GM19455 (cell line): ENCODE measurements at regions not wholly inside any gene's neighbourhood (a gene's known extent, or its start where the extent isn't known, plus 50 kb on each side); places are given as distances from the start of the nearest gene placed in this dataset.
A peak's percentile ranks its signal among the peaks of the same experiment; 100 is the strongest.
"Not testable (repeated sequence)": the region's sequence is repeated elsewhere in the genome, so short reads cannot be mapped to it uniquely, and the experiment has no call there.

Experiments
- ATAC-seq: cut with Tn5 transposase; IDR thresholded peaks from one replicate; pipeline ENCODE4 v1.9.1; 2021; ENCODE audit not compliant: unreplicated experiment

GRCh38 chr21:31537872-31538576, 121.5 kb upstream of the SOD1 start:
- ATAC-seq = no peak

GRCh38 chr21:31536138-31536537, 123.4 kb upstream of the SOD1 start:
- no peak for ATAC-seq

- ATAC-seq = no peak
Measured at GRCh38 chr21:31531967-31532366, 127.5 kb upstream of the SOD1 start.

- ATAC-seq = no peak
Measured at GRCh38 chr21:31530897-31531705, 128.4 kb upstream of the SOD1 start.

GRCh38 chr21:31530364-31530763, 129.1 kb upstream of the SOD1 start:
- no peak for ATAC-seq

- no peak for ATAC-seq
Measured at GRCh38 chr21:31529406-31529805, 130.1 kb upstream of the SOD1 start.

- ATAC-seq = no peak
Measured at GRCh38 chr21:31526040-31526439, 133.5 kb upstream of the SOD1 start.

GRCh38 chr21:31524140-31524539, 135.4 kb upstream of the SOD1 start:
- ATAC-seq = no peak

- no peak for ATAC-seq
Measured at GRCh38 chr21:31521515-31521914, 138.0 kb upstream of the SOD1 start.

GRCh38 chr21:31520561-31521098, 138.9 kb upstream of the SOD1 start:
- no peak for ATAC-seq

GRCh38 chr21:31518580-31518979, 140.9 kb upstream of the SOD1 start:
- ATAC-seq = no peak

GRCh38 chr21:31517664-31518414, 141.7 kb upstream of the SOD1 start:
- ATAC-seq = no peak

- ATAC-seq = no peak
Measured at GRCh38 chr21:31515253-31515652, 144.2 kb upstream of the SOD1 start.

- ATAC-seq = no peak
Measured at GRCh38 chr21:31514598-31514997, 144.9 kb upstream of the SOD1 start.

- ATAC-seq = not testable (repeated sequence)
Measured at GRCh38 chr21:31513541-31513940, 146.0 kb upstream of the SOD1 start.

GRCh38 chr21:31511999-31512398, 147.5 kb upstream of the SOD1 start:
- not testable (repeated sequence) for ATAC-seq

GRCh38 chr21:31511258-31511657, 148.2 kb upstream of the SOD1 start:
- no peak for ATAC-seq

GRCh38 chr21:31509194-31510017, 150.1 kb upstream of the SOD1 start:
- ATAC-seq = peak; percentile 46

GRCh38 chr21:31505975-31506374, 153.5 kb upstream of the SOD1 start:
- no peak for ATAC-seq

- no peak for ATAC-seq
Measured at GRCh38 chr21:31503939-31504338, 155.6 kb upstream of the SOD1 start.

GRCh38 chr21:31503467-31503866, 156.0 kb upstream of the SOD1 start:
- ATAC-seq = no peak
